ENCODE measurements at regions not wholly inside any gene's neighbourhood (a gene's known extent, or its start where the extent isn't known, plus 50 kb on each side); places are given as distances from the start of the nearest gene placed in this dataset.
"Not testable (repeated sequence)": the region's sequence is repeated elsewhere in the genome, so short reads cannot be mapped to it uniquely, and the experiment has no call there.

GRCh38 chr13:24931450-24932251 lies 164.3 kb upstream of the PABPC3 start:
- DNase-seq (no peak), ATAC-seq (ENCODE audit: low read depth in 2 of 2) (no peak)
- no peaks in the 10 kb centered on the region for H3K9me3 ChIP-seq (ENCODE audit: control insufficient read depth in 2 of 2, low read length in 2 of 2)
- H3K4me1 Mint-ChIP-seq = no peaks in the 10 kb centered on the region
- H3K27me3 ChIP-seq (ENCODE audit: control insufficient read depth, insufficient read depth, low read length) = peaks cover 17% of the 10 kb centered on the region
- H3K4me3 Mint-ChIP-seq = no peak overlapping the region
- H3K27ac ChIP-seq (ENCODE audit: insufficient read depth, low read length, poor library complexity, severe bottlenecking) = no peak overlapping the region
- peaks cover 0 to 9% (median 0%) of the 10 kb centered on the region in 7 donors for H3K9me3 Mint-ChIP-seq
- no peaks in the 10 kb centered on the region for H3K4me1 ChIP-seq (ENCODE audit: control insufficient read depth, insufficient read depth, low read length, poor library complexity, severe bottlenecking)
- H3K36me3 ChIP-seq (ENCODE audit: control insufficient read depth, insufficient read depth, low read length) = no peaks in the 10 kb centered on the region
- H3K4me3 ChIP-seq (ENCODE audit: low read depth, low read length) = no peak overlapping the region
- H3K36me3 Mint-ChIP-seq = no peaks in the 10 kb centered on the region
- peaks cover 50% of the 10 kb centered on the region for H3K27me3 Mint-ChIP-seq
- H3K27ac Mint-ChIP-seq = no peak overlapping the region

- not testable (repeated sequence) for H3K9me3 ChIP-seq (ENCODE audit: control insufficient read depth in 2 of 2, low read length in 2 of 2); H3K27ac Mint-ChIP-seq; DNase-seq; H3K36me3 Mint-ChIP-seq; H3K36me3 ChIP-seq (ENCODE audit: control insufficient read depth, insufficient read depth, low read length); H3K27ac ChIP-seq (ENCODE audit: insufficient read depth, low read length, poor library complexity, severe bottlenecking); H3K4me3 Mint-ChIP-seq; H3K9me3 Mint-ChIP-seq; H3K4me3 ChIP-seq (ENCODE audit: low read depth, low read length); H3K4me1 Mint-ChIP-seq; ATAC-seq (ENCODE audit: low read depth in 2 of 2); H3K4me1 ChIP-seq (ENCODE audit: control insufficient read depth, insufficient read depth, low read length, poor library complexity, severe bottlenecking)
- peaks cover 42% of the 10 kb centered on the region for H3K27me3 Mint-ChIP-seq
- peaks cover 17% of the 10 kb centered on the region for H3K27me3 ChIP-seq (ENCODE audit: control insufficient read depth, insufficient read depth, low read length)
Measured at GRCh38 chr13:24933106-24934023, 162.6 kb upstream of the PABPC3 start.

- H3K9me3 Mint-ChIP-seq; H3K4me3 Mint-ChIP-seq; H3K27ac Mint-ChIP-seq; H3K36me3 ChIP-seq (ENCODE audit: control insufficient read depth, insufficient read depth, low read length); H3K4me3 ChIP-seq (ENCODE audit: low read depth, low read length); H3K27ac ChIP-seq (ENCODE audit: insufficient read depth, low read length, poor library complexity, severe bottlenecking); DNase-seq; H3K4me1 Mint-ChIP-seq; H3K9me3 ChIP-seq (ENCODE audit: control insufficient read depth in 2 of 2, low read length in 2 of 2); ATAC-seq (ENCODE audit: low read depth in 2 of 2); H3K36me3 Mint-ChIP-seq; H3K4me1 ChIP-seq (ENCODE audit: control insufficient read depth, insufficient read depth, low read length, poor library complexity, severe bottlenecking): not testable (repeated sequence)
- peaks cover 46% of the 10 kb centered on the region for H3K27me3 Mint-ChIP-seq
- peaks cover 17% of the 10 kb centered on the region for H3K27me3 ChIP-seq (ENCODE audit: control insufficient read depth, insufficient read depth, low read length)
Measured at GRCh38 chr13:24934024-24934385, 161.9 kb upstream of the PABPC3 start.

GRCh38 chr13:24938966-24939365 lies 157.0 kb upstream of the PABPC3 start:
- no peak overlapping the region for H3K4me3 Mint-ChIP-seq
- peaks cover 0 to 5% (median 0%) of the 10 kb centered on the region in 7 donors for H3K9me3 Mint-ChIP-seq
- Histone ChIP-seq H3K36me3 (ENCODE audit: control insufficient read depth, insufficient read depth, low read length) (no peaks in the 10 kb centered on the region), H3K4me3 (ENCODE audit: low read depth, low read length) (no peak overlapping the region), H3K9me3 (ENCODE audit: control insufficient read depth in 2 of 2, low read length in 2 of 2) (no peaks in the 10 kb centered on the region), H3K4me1 (ENCODE audit: control insufficient read depth, insufficient read depth, low read length, poor library complexity, severe bottlenecking) (no peaks in the 10 kb centered on the region), H3K27ac (ENCODE audit: insufficient read depth, low read length, poor library complexity, severe bottlenecking) (no peak overlapping the region), H3K27me3 (ENCODE audit: control insufficient read depth, insufficient read depth, low read length) (no peaks in the 10 kb centered on the region)
- peaks cover 24% of the 10 kb centered on the region for H3K27me3 Mint-ChIP-seq
- no peaks in the 10 kb centered on the region for H3K4me1 Mint-ChIP-seq
- H3K36me3 Mint-ChIP-seq = no peaks in the 10 kb centered on the region
- DNase-seq (no peak), ATAC-seq (ENCODE audit: low read depth in 2 of 2) (no peak)
- H3K27ac Mint-ChIP-seq = no peak overlapping the region

GRCh38 chr13:24941023-24941713 lies 154.8 kb upstream of the PABPC3 start:
- not testable (repeated sequence) for H3K27me3 ChIP-seq (ENCODE audit: control insufficient read depth, insufficient read depth, low read length); H3K27ac ChIP-seq (ENCODE audit: insufficient read depth, low read length, poor library complexity, severe bottlenecking); H3K27ac Mint-ChIP-seq; H3K36me3 Mint-ChIP-seq; H3K9me3 ChIP-seq (ENCODE audit: control insufficient read depth in 2 of 2, low read length in 2 of 2); H3K4me1 ChIP-seq (ENCODE audit: control insufficient read depth, insufficient read depth, low read length, poor library complexity, severe bottlenecking); H3K9me3 Mint-ChIP-seq; H3K4me3 ChIP-seq (ENCODE audit: low read depth, low read length); H3K4me3 Mint-ChIP-seq; ATAC-seq (ENCODE audit: low read depth in 2 of 2); H3K4me1 Mint-ChIP-seq; H3K36me3 ChIP-seq (ENCODE audit: control insufficient read depth, insufficient read depth, low read length); DNase-seq
- H3K27me3 Mint-ChIP-seq = peaks cover 19% of the 10 kb centered on the region

GRCh38 chr13:24943136-24943535 lies 152.8 kb upstream of the PABPC3 start:
- no peaks in the 10 kb centered on the region for H3K36me3 Mint-ChIP-seq

GRCh38 chr13:24944073-24944472 lies 151.9 kb upstream of the PABPC3 start:
- not testable (repeated sequence) for H3K9me3 Mint-ChIP-seq; H3K4me3 Mint-ChIP-seq; ATAC-seq (ENCODE audit: low read depth in 2 of 2)

More at GRCh38 chr13:24943136-24943535, 152.8 kb upstream of the PABPC3 start:
- Mint-ChIP-seq H3K4me3 (no peak overlapping the region), H3K27ac (no peak overlapping the region), H3K9me3 (peaks cover 0 to 2% (median 0%) of the 10 kb centered on the region in 7 donors), H3K4me1 (peaks cover 0 to under 1% (median 0%) of the 10 kb centered on the region in 4 donors), H3K27me3 (peaks cover 19% of the 10 kb centered on the region)
- Histone ChIP-seq H3K36me3 (ENCODE audit: control insufficient read depth, insufficient read depth, low read length) (no peaks in the 10 kb centered on the region), H3K27ac (ENCODE audit: insufficient read depth, low read length, poor library complexity, severe bottlenecking) (no peak overlapping the region), H3K4me1 (ENCODE audit: control insufficient read depth, insufficient read depth, low read length, poor library complexity, severe bottlenecking) (no peaks in the 10 kb centered on the region), H3K9me3 (ENCODE audit: control insufficient read depth in 2 of 2, low read length in 2 of 2) (no peaks in the 10 kb centered on the region), H3K4me3 (ENCODE audit: low read depth, low read length) (no peak overlapping the region), H3K27me3 (ENCODE audit: control insufficient read depth, insufficient read depth, low read length) (no peaks in the 10 kb centered on the region)
- ATAC-seq (ENCODE audit: low read depth in 2 of 2) (no peak), DNase-seq (no peak)

More at GRCh38 chr13:24944073-24944472, 151.9 kb upstream of the PABPC3 start:
- H3K27ac Mint-ChIP-seq; H3K36me3 ChIP-seq (ENCODE audit: control insufficient read depth, insufficient read depth, low read length); H3K36me3 Mint-ChIP-seq; H3K4me3 ChIP-seq (ENCODE audit: low read depth, low read length); H3K4me1 ChIP-seq (ENCODE audit: control insufficient read depth, insufficient read depth, low read length, poor library complexity, severe bottlenecking); DNase-seq; H3K27ac ChIP-seq (ENCODE audit: insufficient read depth, low read length, poor library complexity, severe bottlenecking); H3K9me3 ChIP-seq (ENCODE audit: control insufficient read depth in 2 of 2, low read length in 2 of 2); H3K4me1 Mint-ChIP-seq; H3K27me3 ChIP-seq (ENCODE audit: control insufficient read depth, insufficient read depth, low read length): not testable (repeated sequence)
- peaks cover 13% of the 10 kb centered on the region for H3K27me3 Mint-ChIP-seq
